HCT116 (cell line): ENCODE measurements at regions not wholly inside any gene's neighbourhood (a gene's known extent, or its start where the extent isn't known, plus 50 kb on each side); places are given as distances from the start of the nearest gene placed in this dataset.

Source experiments
- ATAC-seq: fragments of 200-7000 bp; cut with Tn5 transposase; 2 replicates; pipeline ENCODE4 v1.9.1; 2020; ENCODE audit warnings: mild to moderate bottlenecking, moderate library complexity
- BruUV-seq: library from RNA; stranded (reverse); fragments of 400-500 nt; replicated peaks from 2 replicates; lab custom pipeline; 2021; lab: Mats Ljungman, UMichigan
- CTCF ChIA-PET: fragments of 300-600 bp; sonication (Branson Sonifier 250); formaldehyde crosslinking; loops from one replicate; lab custom pipeline; 2021; ENCODE audit warnings: antibody characterized with exemption; lab: Charles Lee
- POLR2A ChIA-PET: fragments of 300-600, 350-600 bp; sonication (Branson Sonifier 250); formaldehyde crosslinking; loops from one replicate; lab custom pipeline; 2021; ENCODE audit warnings: antibody characterized with exemption; lab: Charles Lee
- RAD21 ChIA-PET, 2 experiments: fragments of 300-600 bp; sonication (Branson Sonifier 250); formaldehyde crosslinking; loops; one replicate each; lab custom pipeline; 2023; ENCODE audit warnings: low total read pairs in 2 of 2; ENCODE audit not compliant: uncharacterized antibody in 2 of 2, unreplicated experiment in 2 of 2, low non-redundant PET in 1 of 2; lab: Charles Lee
- DNase-seq: peaks from one replicate; pipeline ENCODE4 v3.0.0-alpha.2; 2010; ENCODE audit warnings: low read depth, low spot score
- H2AFZ ChIP-seq: fragments of 200-600 bp; shearing (Covaris generic), sonication (generic); 2 replicates; pipeline ENCODE4 v1.6.1; 2017; ENCODE audit warnings: low read depth, mixed run types, mixed read lengths, antibody characterized with exemption, low read length; ENCODE audit not compliant: poor library complexity, severe bottlenecking
- H3K27ac ChIP-seq: 2 replicates; pipeline ENCODE4 v1.5.1; 2012; ENCODE audit warnings: low read depth, low read length
- H3K27me3 ChIP-seq: fragments of 200-600 bp; sonication (generic); 2 replicates; pipeline ENCODE4 v1.6.1; 2016; ENCODE audit warnings: mixed run types, low read length, mixed read lengths; ENCODE audit not compliant: insufficient read depth
- H3K36me3 ChIP-seq, 2 experiments: fragments of 200-500 bp in 1 of 2; fragments of 200-600 bp in 1 of 2; sonication (Bioruptor generic) in 1 of 2; sonication (generic) in 1 of 2; 2 replicates each; pipeline versions ENCODE4 v1.5.1 to v1.6.1; 2014 to 2016; ENCODE audit warnings: low read length in 2 of 2, inconsistent platforms in 1 of 2, mixed read lengths in 1 of 2, mixed run types in 1 of 2; ENCODE audit not compliant: insufficient read depth in 2 of 2, control insufficient read depth in 1 of 2
- H3K4me1 ChIP-seq, 2 experiments: fragments of 200-600 bp in 1 of 2; sonication (generic) in 1 of 2; 2 replicates each; pipeline versions ENCODE4 v1.5.1 to v1.6.1; 2012 to 2017; ENCODE audit warnings: low read length in 2 of 2, inconsistent platforms in 1 of 2, mild to moderate bottlenecking in 1 of 2, mixed read lengths in 1 of 2, mixed run types in 1 of 2, moderate library complexity in 1 of 2; ENCODE audit not compliant: insufficient read depth in 2 of 2, control insufficient read depth in 1 of 2
- H3K4me2 ChIP-seq: fragments of 200-600 bp; sonication (generic); 2 replicates; pipeline ENCODE4 v1.6.1; 2017; ENCODE audit warnings: mixed run types, low read length, mixed read lengths
- H3K4me3 ChIP-seq, 2 experiments: fragments of 200-600 bp in 1 of 2; sonication (generic) in 1 of 2; replicated peaks in 1 of 2; 2 replicates each; pipeline ENCODE4 v1.5.1; 2011 to 2016; ENCODE audit warnings: low read length in 2 of 2, control low read depth in 1 of 2, low read depth in 1 of 2, mild to moderate bottlenecking in 1 of 2, mixed read lengths in 1 of 2, mixed run types in 1 of 2
- H3K79me2 ChIP-seq: fragments of 200-600 bp; sonication (generic); 2 replicates; pipeline ENCODE4 v1.6.1; 2017; ENCODE audit warnings: mild to moderate bottlenecking, mixed run types, low read length, moderate library complexity, mixed read lengths; ENCODE audit not compliant: insufficient read depth
- H3K9ac ChIP-seq: fragments of 200-600 bp; sonication (generic); 2 replicates; pipeline ENCODE4 v1.6.1; 2016; ENCODE audit warnings: low read length, mixed read lengths
- H3K9me2 ChIP-seq: fragments of 200-600 bp; sonication (generic), shearing (Covaris generic); 2 replicates; pipeline ENCODE4 v1.6.1; 2017; ENCODE audit warnings: mixed run types, mild to moderate bottlenecking, moderate library complexity; ENCODE audit not compliant: insufficient read depth
- H3K9me3 ChIP-seq, 2 experiments: fragments of 200-500 bp in 1 of 2; fragments of 200-600 bp in 1 of 2; sonication (Bioruptor generic) in 1 of 2; sonication (generic) in 1 of 2; 2 replicates each; pipeline ENCODE4 v1.6.1; 2014 to 2017; ENCODE audit warnings: low read length in 2 of 2, mixed read lengths in 2 of 2, inconsistent platforms in 1 of 2, low read depth in 1 of 2, mild to moderate bottlenecking in 1 of 2, mixed run types in 1 of 2, moderate library complexity in 1 of 2; ENCODE audit not compliant: control insufficient read depth in 1 of 2, insufficient read depth in 1 of 2
- H4K20me1 ChIP-seq: fragments of 200-600 bp; sonication (generic), shearing (Covaris generic); 2 replicates; pipeline ENCODE4 v1.6.1; 2017; ENCODE audit warnings: mixed run types, mild to moderate bottlenecking, moderate library complexity; ENCODE audit not compliant: insufficient read depth
- CBX3 ChIP-seq: IDR thresholded peaks from 2 replicates; pipeline ENCODE4 v1.6.1; 2012; ENCODE audit warnings: low read depth
- CEBPB ChIP-seq: IDR thresholded peaks from 2 replicates; pipeline ENCODE4 v1.6.1; 2012; ENCODE audit warnings: low read depth
- CTCF ChIP-seq, 3 experiments: fragments of 200-600 bp in 1 of 3; sonication (generic) in 1 of 3; IDR thresholded peaks in 2 of 3; conservative IDR thresholded peaks in 1 of 3; 2 replicates each; pipeline ENCODE4 v1.5.1; 2012 to 2017; ENCODE audit warnings: low read depth in 2 of 3, low read length in 2 of 3, antibody characterized with exemption in 1 of 3, borderline replicate concordance in 1 of 3, control low read depth in 1 of 3, mild to moderate bottlenecking in 1 of 3, mixed read lengths in 1 of 3, mixed run types in 1 of 3, moderate library complexity in 1 of 3; ENCODE audit not compliant: insufficient read depth in 1 of 3
- EGR1 ChIP-seq: IDR thresholded peaks from 2 replicates; pipeline ENCODE4 v1.6.1; 2012; ENCODE audit warnings: low read depth
- EZH2 ChIP-seq: fragments of 200-600 bp; sonication (generic); IDR thresholded peaks from 2 replicates; pipeline ENCODE4 v1.6.1; 2017; ENCODE audit warnings: antibody characterized with exemption, mixed run types
- FOSL1 ChIP-seq: IDR thresholded peaks from 2 replicates; pipeline ENCODE4 v1.6.1; 2012; ENCODE audit warnings: low read depth
- MAX ChIP-seq: IDR thresholded peaks from 2 replicates; pipeline ENCODE4 v1.6.1; 2012
- POLR2AphosphoS5 ChIP-seq: IDR thresholded peaks from 2 replicates; pipeline ENCODE4 v1.6.1; 2011; ENCODE audit warnings: mild to moderate bottlenecking, low read depth, low read length, moderate library complexity
- REST ChIP-seq: IDR thresholded peaks from 2 replicates; pipeline ENCODE4 v1.6.1; 2012; ENCODE audit warnings: low read depth
- SIN3A ChIP-seq: IDR thresholded peaks from 2 replicates; pipeline ENCODE4 v1.6.1; 2012; ENCODE audit warnings: low read depth
- TCF7L2 ChIP-seq: IDR thresholded peaks from 2 replicates; pipeline ENCODE4 v1.7.0; 2011; ENCODE audit warnings: borderline replicate concordance, inconsistent platforms; ENCODE audit not compliant: insufficient read depth, insufficient read length; ENCODE audit errors: extremely low read depth
- YY1 ChIP-seq: IDR thresholded peaks from 2 replicates; pipeline ENCODE4 v1.6.1; 2011; ENCODE audit warnings: low read length, low read depth, moderate library complexity, mild to moderate bottlenecking; ENCODE audit not compliant: insufficient replicate concordance; ENCODE audit errors: extremely low read depth
- ZFX ChIP-seq: fragments of 450-650 bp; IDR thresholded peaks from 2 replicates; pipeline ENCODE4 v1.6.1; 2017
- intact Hi-C: fragments of 100-400 bp; cut with micrococcal nuclease; formaldehyde crosslinking; loops from 2 replicates; pipeline ENCODE4 v1.10.0; 2022

- H3K9ac ChIP-seq = no peak overlapping the region
- H3K27me3 ChIP-seq = no peaks in the 10 kb centered on the region
- POLR2A ChIA-PET = no interaction called here
- H3K9me2 ChIP-seq = no peaks in the 10 kb centered on the region
- H3K79me2 ChIP-seq = no peaks in the 10 kb centered on the region
- ATAC-seq (no peak), DNase-seq (no peak)
- no peaks in the 10 kb centered on the region for H3K36me3 ChIP-seq
- H3K9me3 ChIP-seq = peaks cover 0 to 11% of the 10 kb centered on the region in 2 experiments; a peak in 2 of 4 replicates
- no peak for TF ChIP-seq SIN3A
- H3K4me3 ChIP-seq = no peak overlapping the region
- no peak overlapping the region for H3K27ac ChIP-seq
- BruUV-seq = no TSS peak
- H3K4me2 ChIP-seq = no peak overlapping the region
- RAD21 ChIA-PET = no interaction called here
- no peak overlapping the region for H2AFZ ChIP-seq
- H4K20me1 ChIP-seq = no peaks in the 10 kb centered on the region
- CTCF ChIA-PET = no interaction called here
- intact Hi-C loops = no loop called here
- no peaks in the 10 kb centered on the region for H3K4me1 ChIP-seq
Measured at GRCh38 chr2:34632327-34632726, 1033.2 kb upstream of the FAM98A start.

- DNase-seq (no peak), ATAC-seq (no peak)
- no peaks in the 10 kb centered on the region for H4K20me1 ChIP-seq
- no peaks in the 10 kb centered on the region for H3K79me2 ChIP-seq
- ChIA-PET POLR2A (no interaction called here), CTCF (no interaction called here)
- H3K27ac ChIP-seq = no peak overlapping the region
- no peaks in the 10 kb centered on the region for H3K27me3 ChIP-seq
- no peak for TF ChIP-seq YY1
- no peak for TF ChIP-seq FOSL1
- no peak for TF ChIP-seq REST
- TF ChIP-seq SIN3A = no peak
- no peak for TF ChIP-seq CBX3
- TF ChIP-seq CEBPB = no peak
- no peak for TF ChIP-seq POLR2AphosphoS5
- TF ChIP-seq ZFX = no peak
- TF ChIP-seq EGR1 = no peak
- TF ChIP-seq CTCF (IDR thresholded peaks at IDR 0.05 in 2 of 3, conservative IDR thresholded peaks at IDR 0.05 in 1 of 3; ENCODE audit: borderline replicate concordance in 1 of 3, insufficient read depth in 1 of 3, low read depth in 2 of 3, low read length in 2 of 3) = no peak
- TF ChIP-seq MAX = no peak
- TF ChIP-seq EZH2 = no peak
- no peak for TF ChIP-seq TCF7L2
- TF ChIP-seq, all 23 proteins: peak for 0
- Histone ChIP-seq H2AFZ (no peak overlapping the region), H3K4me3 (no peak overlapping the region), H3K4me1 (no peaks in the 10 kb centered on the region), H3K9ac (no peak overlapping the region), H3K9me2 (no peaks in the 10 kb centered on the region), H3K4me2 (no peak overlapping the region), H3K9me3 (peaks cover 7 to 16% of the 10 kb centered on the region in 2 experiments; a peak in 3 of 4 replicates), H3K36me3 (no peaks in the 10 kb centered on the region)
- intact Hi-C loops = no loop called here
- BruUV-seq = no TSS peak
- RAD21 ChIA-PET = no interaction called here
Measured at GRCh38 chr2:34627003-34627402, 1027.9 kb upstream of the FAM98A start.
